CD14-positive monocyte (primary cell): ENCODE measurements at regions not wholly inside any gene's neighbourhood (a gene's known extent, or its start where the extent isn't known, plus 50 kb on each side); places are given as distances from the start of the nearest gene placed in this dataset.

Experiments
- DNase-seq, 3 donors: peaks; one replicate each; pipeline ENCODE4 v3.0.0-alpha.2; 2011 to 2022
- H2AFZ ChIP-seq: 2 replicates; pipeline ENCODE4 v1.6.0; 2012; ENCODE audit warnings: mild to moderate bottlenecking, low read depth, low read length, inconsistent platforms; ENCODE audit not compliant: insufficient read depth, poor library complexity, severe bottlenecking
- H3K27ac ChIP-seq, 2 donors: 1 replicate in 1 of 2; 2 replicates in 1 of 2; pipeline ENCODE4 v1.5.1; 2012 to 2013; ENCODE audit warnings: low read length in 2 of 2, control low read depth in 1 of 2, inconsistent platforms in 1 of 2, low read depth in 1 of 2, mild to moderate bottlenecking in 1 of 2
- H3K27me3 ChIP-seq, 2 donors: one replicate each; pipeline versions ENCODE4 v1.6.0 to v1.6.1; 2011 to 2013; ENCODE audit warnings: low read length in 2 of 2; ENCODE audit not compliant: control insufficient read depth in 2 of 2, insufficient read depth in 2 of 2
- H3K36me3 ChIP-seq, 2 donors: replicated peaks in 1 of 2; 1 replicate in 1 of 2; 2 replicates in 1 of 2; pipeline versions ENCODE4 v1.5.1 to v1.6.1; 2012 to 2013; ENCODE audit warnings: low read length in 2 of 2, control low read depth in 1 of 2, inconsistent platforms in 1 of 2, mild to moderate bottlenecking in 1 of 2; ENCODE audit not compliant: insufficient read depth in 2 of 2, control insufficient read depth in 1 of 2
- H3K4me1 ChIP-seq, 2 donors: 1 replicate in 1 of 2; 2 replicates in 1 of 2; pipeline versions ENCODE4 v1.5.1 to v1.6.1; 2012 to 2013; ENCODE audit warnings: low read length in 2 of 2, control low read depth in 1 of 2, inconsistent platforms in 1 of 2, mild to moderate bottlenecking in 1 of 2, moderate library complexity in 1 of 2; ENCODE audit not compliant: insufficient read depth in 2 of 2, control insufficient read depth in 1 of 2
- H3K4me2 ChIP-seq: replicated peaks from 2 replicates; pipeline ENCODE3; 2012; ENCODE audit warnings: low read length, moderate library complexity, mild to moderate bottlenecking; ENCODE audit not compliant: poor library complexity, severe bottlenecking; ENCODE audit errors: extremely low read depth
- H3K4me3 ChIP-seq, 3 experiments: fragments of 200-600 bp in 1 of 3; sonication (generic) in 1 of 3; replicated peaks in 1 of 3; 1 replicate in 2 of 3; 2 replicates in 1 of 3; pipeline ENCODE4 v1.5.1; 2011 to 2013; ENCODE audit warnings: low read length in 3 of 3, mild to moderate bottlenecking in 3 of 3, control low read depth in 2 of 3, low read depth in 2 of 3, inconsistent platforms in 1 of 3, moderate library complexity in 1 of 3
- H3K79me2 ChIP-seq: 2 replicates; pipeline ENCODE4 v1.6.0; 2012; ENCODE audit warnings: mild to moderate bottlenecking, control low read depth, inconsistent platforms, low read length, moderate library complexity; ENCODE audit not compliant: insufficient read depth
- H3K9ac ChIP-seq: 2 replicates; pipeline ENCODE4 v1.6.0; 2017; ENCODE audit warnings: low read length, mild to moderate bottlenecking; ENCODE audit not compliant: insufficient read depth, poor library complexity, severe bottlenecking
- H3K9me3 ChIP-seq, 2 donors: replicated peaks in 1 of 2; 1 replicate in 1 of 2; 2 replicates in 1 of 2; pipeline versions ENCODE4 v1.5.1 to v1.6.1; 2012 to 2013; ENCODE audit warnings: low read length in 2 of 2, control low read depth in 1 of 2; ENCODE audit not compliant: control insufficient read depth in 1 of 2, insufficient read depth in 1 of 2
- H4K20me1 ChIP-seq: 2 replicates; pipeline ENCODE4 v1.6.0; 2012; ENCODE audit warnings: mild to moderate bottlenecking, low read length, control low read depth, moderate library complexity; ENCODE audit not compliant: insufficient read depth
- H3K27ac Mint-ChIP-seq, 7 donors: one replicate each; pipeline ENCODE4 v1.8.0; 2020; ENCODE audit warnings: mild to moderate bottlenecking in 7 of 7, mixed read lengths in 7 of 7, moderate library complexity in 6 of 7, inconsistent platforms in 2 of 7
- H3K27me3 Mint-ChIP-seq, 3 donors: one replicate each; pipeline ENCODE4 v1.8.0; 2021 to 2022; ENCODE audit warnings: low read depth in 3 of 3, mild to moderate bottlenecking in 3 of 3, mixed read lengths in 3 of 3, moderate library complexity in 3 of 3, inconsistent platforms in 1 of 3
- H3K36me3 Mint-ChIP-seq, 2 donors: one replicate each; pipeline ENCODE4 v1.8.0; 2020; ENCODE audit warnings: mixed read lengths in 2 of 2, inconsistent platforms in 1 of 2, mild to moderate bottlenecking in 1 of 2
- H3K4me1 Mint-ChIP-seq: one replicate; pipeline ENCODE4 v1.8.0; 2020; ENCODE audit warnings: mild to moderate bottlenecking, mixed read lengths
- H3K4me3 Mint-ChIP-seq, 2 donors: one replicate each; pipeline ENCODE4 v1.8.0; 2020; ENCODE audit warnings: mild to moderate bottlenecking in 2 of 2, mixed read lengths in 2 of 2, moderate library complexity in 1 of 2
- H3K9me3 Mint-ChIP-seq, 7 donors: one replicate each; pipeline ENCODE4 v1.8.0; 2020 to 2022; ENCODE audit warnings: mixed read lengths in 7 of 7, mild to moderate bottlenecking in 6 of 7, moderate library complexity in 6 of 7, inconsistent platforms in 2 of 7
- WGBS: methylation state at CpG from one replicate; pipeline ENCODE4 v1.1.5; 2013; ENCODE audit warnings: missing lambda C conversion rate; ENCODE audit not compliant: insufficient coverage; 5-methylcytosine and 5-hydroxymethylcytosine counted together
- intact Hi-C, 2 donors: fragments of 100-400 bp; cut with micrococcal nuclease; formaldehyde crosslinking; loops; one replicate each; pipeline versions ENCODE4 v1.15.0 to v1.15.1; 2023
- TF ChIP-seq, protein P1 (sequence below): fragments of 200-600 bp; IDR thresholded peaks from one replicate; pipeline ENCODE4 v1.8.0; 2022; ENCODE audit warnings: antibody characterized with exemption, mild to moderate bottlenecking

DNA sequence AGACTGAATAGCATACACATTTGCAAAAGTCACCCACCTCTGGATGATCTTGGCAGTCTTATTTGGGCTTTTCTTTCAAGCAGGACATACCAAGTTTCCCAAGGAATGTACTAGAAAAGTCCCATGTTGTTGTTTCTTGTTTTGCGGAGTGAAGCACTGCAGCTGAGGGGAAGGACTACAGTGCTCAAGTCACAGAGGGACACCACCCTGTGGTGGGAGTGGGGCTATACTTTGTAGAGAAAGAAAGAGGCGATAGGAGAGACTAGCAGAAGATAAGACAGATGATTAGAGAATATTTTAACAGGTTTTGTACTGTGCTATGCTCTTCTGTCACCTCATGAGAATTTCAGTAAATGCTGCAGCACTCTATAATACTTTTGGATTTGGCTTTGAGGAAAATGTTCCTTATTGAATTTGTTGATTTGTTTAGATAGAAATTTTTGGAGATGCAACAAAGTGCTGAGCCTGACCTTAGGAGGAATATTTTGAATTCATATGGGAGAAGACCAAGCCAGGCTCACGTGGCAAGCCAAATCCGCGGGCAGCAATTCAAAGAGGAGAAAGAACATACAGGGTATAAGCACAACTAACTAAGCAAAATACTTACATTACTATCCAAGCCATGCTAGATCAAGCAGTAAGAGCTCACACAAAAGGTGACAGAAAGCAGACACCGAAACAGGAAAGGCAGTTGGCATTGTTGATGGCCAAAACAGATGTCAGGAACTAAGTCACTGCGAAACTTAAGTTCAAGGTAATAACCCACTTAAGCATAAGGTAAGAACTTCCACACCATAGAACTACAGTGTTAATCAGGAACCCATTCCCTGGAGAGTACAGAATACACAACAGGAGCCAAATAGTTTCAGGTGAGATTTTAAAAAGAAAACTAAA, 280.3 kb upstream of the INTU start:
- WGBS: no CpG with 5 or more reads among the region's 7 CpGs
- no peaks in the 10 kb centered on the region for H3K79me2 ChIP-seq
- no peaks in the 10 kb centered on the region for H3K27me3 ChIP-seq
- Mint-ChIP-seq H3K4me3 (no peak overlapping the region), H3K9me3 (peaks cover 0 to 6% (median 5%) of the 10 kb centered on the region in 7 donors), H3K27ac (no peak overlapping the region), H3K27me3 (no peaks in the 10 kb centered on the region), H3K4me1 (no peaks in the 10 kb centered on the region), H3K36me3 (no peaks in the 10 kb centered on the region)
- H3K9me3 ChIP-seq: no peaks in the 10 kb centered on the region
- no peak overlapping the region for H2AFZ ChIP-seq
- TF ChIP-seq, protein P1, sequence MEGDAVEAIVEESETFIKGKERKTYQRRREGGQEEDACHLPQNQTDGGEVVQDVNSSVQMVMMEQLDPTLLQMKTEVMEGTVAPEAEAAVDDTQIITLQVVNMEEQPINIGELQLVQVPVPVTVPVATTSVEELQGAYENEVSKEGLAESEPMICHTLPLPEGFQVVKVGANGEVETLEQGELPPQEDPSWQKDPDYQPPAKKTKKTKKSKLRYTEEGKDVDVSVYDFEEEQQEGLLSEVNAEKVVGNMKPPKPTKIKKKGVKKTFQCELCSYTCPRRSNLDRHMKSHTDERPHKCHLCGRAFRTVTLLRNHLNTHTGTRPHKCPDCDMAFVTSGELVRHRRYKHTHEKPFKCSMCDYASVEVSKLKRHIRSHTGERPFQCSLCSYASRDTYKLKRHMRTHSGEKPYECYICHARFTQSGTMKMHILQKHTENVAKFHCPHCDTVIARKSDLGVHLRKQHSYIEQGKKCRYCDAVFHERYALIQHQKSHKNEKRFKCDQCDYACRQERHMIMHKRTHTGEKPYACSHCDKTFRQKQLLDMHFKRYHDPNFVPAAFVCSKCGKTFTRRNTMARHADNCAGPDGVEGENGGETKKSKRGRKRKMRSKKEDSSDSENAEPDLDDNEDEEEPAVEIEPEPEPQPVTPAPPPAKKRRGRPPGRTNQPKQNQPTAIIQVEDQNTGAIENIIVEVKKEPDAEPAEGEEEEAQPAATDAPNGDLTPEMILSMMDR: no peak
- H3K27ac ChIP-seq: no peak overlapping the region
- no peak overlapping the region for H3K4me3 ChIP-seq
- DNase-seq: no peak
- H4K20me1 ChIP-seq: no peaks in the 10 kb centered on the region
- H3K9ac ChIP-seq: no peak overlapping the region
- H3K36me3 ChIP-seq: no peaks in the 10 kb centered on the region
- intact Hi-C loops: no loop called here
- H3K4me2 ChIP-seq: no peak overlapping the region
- H3K4me1 ChIP-seq: no peaks in the 10 kb centered on the region

- Mint-ChIP-seq H3K27ac (no peak overlapping the region), H3K9me3 (peaks cover 0 to 5% (median 3%) of the 10 kb centered on the region in 7 donors), H3K4me3 (no peak overlapping the region), H3K36me3 (no peaks in the 10 kb centered on the region), H3K27me3 (no peaks in the 10 kb centered on the region), H3K4me1 (no peaks in the 10 kb centered on the region)
- intact Hi-C loops: no loop called here
- no peak overlapping the region for H2AFZ ChIP-seq
- H3K79me2 ChIP-seq: no peaks in the 10 kb centered on the region
- no peak overlapping the region for H3K9ac ChIP-seq
- H3K4me3 ChIP-seq: no peak overlapping the region
- TF ChIP-seq, protein P1: no peak
- H3K9me3 ChIP-seq: no peaks in the 10 kb centered on the region
- no peaks in the 10 kb centered on the region for H4K20me1 ChIP-seq
- no peak overlapping the region for H3K27ac ChIP-seq
- WGBS: 100% methylated on average over 1 of the region's 2 CpGs
- no peak for DNase-seq
- H3K4me1 ChIP-seq: no peaks in the 10 kb centered on the region
- no peaks in the 10 kb centered on the region for H3K36me3 ChIP-seq
- no peaks in the 10 kb centered on the region for H3K27me3 ChIP-seq
- H3K4me2 ChIP-seq: no peak overlapping the region
Measured at GRCh38 chr4:127355743-127356142, 277.0 kb upstream of the INTU start.
